ENCODE measurements at regions not wholly inside any gene's neighbourhood (a gene's known extent, or its start where the extent isn't known, plus 50 kb on each side); places are given as distances from the start of the nearest gene placed in this dataset.

DNA sequence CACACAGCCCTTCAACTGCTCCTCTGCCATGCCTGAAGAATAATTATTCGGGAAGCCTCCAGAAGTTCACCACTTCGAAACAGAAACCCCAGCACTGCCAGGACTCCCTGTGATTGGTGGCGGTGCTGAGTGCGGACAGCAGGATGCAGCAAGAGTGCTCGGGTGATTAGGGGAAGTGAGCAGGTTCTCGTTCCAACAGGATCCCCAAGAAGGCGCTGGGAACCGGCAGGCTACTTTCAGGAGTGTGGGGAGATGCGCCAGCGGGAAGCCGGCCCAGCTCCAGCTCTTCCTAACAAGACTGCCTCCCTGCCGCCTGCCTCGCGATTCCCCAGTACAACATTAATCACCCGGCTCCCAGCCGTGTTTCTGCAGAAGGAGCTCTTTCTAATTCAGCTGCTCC lies 630.2 kb downstream of the BRD1 start:
- TF ChIP-seq OSR1 (CRISPR knock-in tag; IDR thresholded peaks at IDR 0.05) (no peak), ISL1 (CRISPR knock-in tag; IDR thresholded peaks at IDR 0.05) (no peak), CREB5 (CRISPR knock-in tag; IDR thresholded peaks at IDR 0.05; ENCODE audit: low read depth) (no peak), BACH2 (CRISPR knock-in tag; IDR thresholded peaks at IDR 0.05; ENCODE audit: borderline replicate concordance) (no peak), CSDC2 (CRISPR knock-in tag; IDR thresholded peaks at IDR 0.05) (no peak), TSHZ2 (CRISPR knock-in tag; IDR thresholded peaks at IDR 0.05) (no peak), ZNF70 (CRISPR knock-in tag; IDR thresholded peaks at IDR 0.05) (no peak), PATZ1 (CRISPR knock-in tag; IDR thresholded peaks at IDR 0.05; ENCODE audit: borderline replicate concordance) (no peak), PPARA (CRISPR knock-in tag; IDR thresholded peaks at IDR 0.05; ENCODE audit: borderline replicate concordance) (no peak), SNAI2 (CRISPR knock-in tag; IDR thresholded peaks at IDR 0.05) (no peak), ZNF8 (CRISPR knock-in tag; IDR thresholded peaks at IDR 0.05) (no peak), ZNF565 (CRISPR knock-in tag; conservative IDR thresholded peaks at IDR 0.05; ENCODE audit: low read depth) (no peak), ZFP30 (CRISPR knock-in tag; IDR thresholded peaks at IDR 0.05) (no peak), TCF4 (CRISPR knock-in tag; IDR thresholded peaks at IDR 0.05; ENCODE audit: borderline replicate concordance) (no peak), ARNTL (CRISPR knock-in tag; IDR thresholded peaks at IDR 0.05; ENCODE audit: borderline replicate concordance, low read depth) (no peak)
- TF ChIP-seq, protein P1, sequence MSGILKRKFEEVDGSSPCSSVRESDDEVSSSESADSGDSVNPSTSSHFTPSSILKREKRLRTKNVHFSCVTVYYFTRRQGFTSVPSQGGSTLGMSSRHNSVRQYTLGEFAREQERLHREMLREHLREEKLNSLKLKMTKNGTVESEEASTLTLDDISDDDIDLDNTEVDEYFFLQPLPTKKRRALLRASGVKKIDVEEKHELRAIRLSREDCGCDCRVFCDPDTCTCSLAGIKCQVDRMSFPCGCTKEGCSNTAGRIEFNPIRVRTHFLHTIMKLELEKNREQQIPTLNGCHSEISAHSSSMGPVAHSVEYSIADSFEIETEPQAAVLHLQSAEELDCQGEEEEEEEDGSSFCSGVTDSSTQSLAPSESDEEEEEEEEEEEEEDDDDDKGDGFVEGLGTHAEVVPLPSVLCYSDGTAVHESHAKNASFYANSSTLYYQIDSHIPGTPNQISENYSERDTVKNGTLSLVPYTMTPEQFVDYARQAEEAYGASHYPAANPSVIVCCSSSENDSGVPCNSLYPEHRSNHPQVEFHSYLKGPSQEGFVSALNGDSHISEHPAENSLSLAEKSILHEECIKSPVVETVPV (CRISPR knock-in tag; IDR thresholded peaks at IDR 0.05): no peak
- TF ChIP-seq, protein P2, sequence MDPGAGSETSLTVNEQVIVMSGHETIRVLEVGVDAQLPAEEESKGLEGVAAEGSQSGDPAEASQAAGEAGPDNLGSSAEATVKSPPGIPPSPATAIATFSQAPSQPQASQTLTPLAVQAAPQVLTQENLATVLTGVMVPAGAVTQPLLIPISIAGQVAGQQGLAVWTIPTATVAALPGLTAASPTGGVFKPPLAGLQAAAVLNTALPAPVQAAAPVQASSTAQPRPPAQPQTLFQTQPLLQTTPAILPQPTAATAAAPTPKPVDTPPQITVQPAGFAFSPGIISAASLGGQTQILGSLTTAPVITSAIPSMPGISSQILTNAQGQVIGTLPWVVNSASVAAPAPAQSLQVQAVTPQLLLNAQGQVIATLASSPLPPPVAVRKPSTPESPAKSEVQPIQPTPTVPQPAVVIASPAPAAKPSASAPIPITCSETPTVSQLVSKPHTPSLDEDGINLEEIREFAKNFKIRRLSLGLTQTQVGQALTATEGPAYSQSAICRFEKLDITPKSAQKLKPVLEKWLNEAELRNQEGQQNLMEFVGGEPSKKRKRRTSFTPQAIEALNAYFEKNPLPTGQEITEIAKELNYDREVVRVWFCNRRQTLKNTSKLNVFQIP (CRISPR knock-in tag; IDR thresholded peaks at IDR 0.05; ENCODE audit: borderline replicate concordance, low read depth): no peak
- no peak; the same call in 2 of the 3 replicates for ATAC-seq

DNA sequence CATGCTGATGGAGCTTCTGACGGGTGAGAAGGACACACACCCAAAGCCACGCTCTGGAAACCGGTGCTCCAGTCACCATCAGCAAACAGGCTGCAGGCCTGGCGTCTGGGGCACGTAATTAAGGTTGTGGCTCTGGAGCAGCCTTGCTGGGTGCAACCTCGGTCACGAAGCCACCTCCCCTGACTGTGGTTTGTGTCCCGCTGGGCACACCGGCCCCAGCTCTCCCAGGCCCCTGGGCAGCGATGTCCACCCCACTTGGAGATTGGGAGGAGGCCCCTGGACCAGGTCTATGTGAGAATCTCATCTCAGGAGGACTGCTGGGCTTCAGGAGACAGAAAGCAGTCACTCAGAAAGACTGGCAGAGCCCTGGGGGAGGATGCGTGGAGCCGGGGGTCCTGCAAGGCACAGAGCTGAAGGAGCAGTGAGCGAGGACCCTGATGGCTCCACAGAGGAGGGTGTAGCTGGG lies 631.6 kb downstream of the BRD1 start:
- TF ChIP-seq TCF4 (CRISPR knock-in tag; IDR thresholded peaks at IDR 0.05; ENCODE audit: borderline replicate concordance) (no peak), ARNTL (CRISPR knock-in tag; IDR thresholded peaks at IDR 0.05; ENCODE audit: borderline replicate concordance, low read depth) (no peak), ZC3H10 (CRISPR knock-in tag; IDR thresholded peaks at IDR 0.05) (no peak), CSDC2 (CRISPR knock-in tag; IDR thresholded peaks at IDR 0.05) (no peak), PATZ1 (CRISPR knock-in tag; IDR thresholded peaks at IDR 0.05; ENCODE audit: borderline replicate concordance) (no peak), RARB (CRISPR knock-in tag; IDR thresholded peaks at IDR 0.05) (no peak), ZNF70 (CRISPR knock-in tag; IDR thresholded peaks at IDR 0.05) (no peak), ESRRG (CRISPR knock-in tag; IDR thresholded peaks at IDR 0.05) (no peak), CREB5 (CRISPR knock-in tag; IDR thresholded peaks at IDR 0.05; ENCODE audit: low read depth) (no peak), ISL1 (CRISPR knock-in tag; IDR thresholded peaks at IDR 0.05) (no peak), BACH2 (CRISPR knock-in tag; IDR thresholded peaks at IDR 0.05; ENCODE audit: borderline replicate concordance) (no peak), ZNF565 (CRISPR knock-in tag; conservative IDR thresholded peaks at IDR 0.05; ENCODE audit: low read depth) (no peak), OSR1 (CRISPR knock-in tag; IDR thresholded peaks at IDR 0.05) (no peak)
- TF ChIP-seq, protein P1 (CRISPR knock-in tag; IDR thresholded peaks at IDR 0.05): no peak
- ATAC-seq: no peak

All from SK-N-SH treated with all-trans-retinoic acid at 6 μM for 48 hours (cell line).